GM18951 (cell line): ENCODE measurements at regions not wholly inside any gene's neighbourhood (a gene's known extent, or its start where the extent isn't known, plus 50 kb on each side); places are given as distances from the start of the nearest gene placed in this dataset.
"Not testable (repeated sequence)": the region's sequence is repeated elsewhere in the genome, so short reads cannot be mapped to it uniquely, and the experiment has no call there.

Experiments used
- POLR2A ChIP-seq: IDR thresholded peaks from 4 replicates; pipeline ENCODE4 v1.6.1; 2011; ENCODE audit warnings: mild to moderate bottlenecking; ENCODE audit not compliant: insufficient read length, insufficient read depth; ENCODE audit errors: extremely low read depth
- in situ Hi-C: fragments of 300-500 bp; cut with MboI; formaldehyde crosslinking; loops from one replicate; pipeline ENCODE4 v1.12.0; 2022; ENCODE audit warnings: low sequenced_read_pairs, mixed read lengths, inconsistent platforms; ENCODE audit not compliant: unreplicated experiment

GRCh38 chr2:84078471-84078870 lies 380.6 kb downstream of the SUCLG1 start:
- TF ChIP-seq POLR2A = no peak
- in situ Hi-C loops = no loop called here

GRCh38 chr2:84077496-84077895 lies 381.6 kb downstream of the SUCLG1 start:
- no peak for TF ChIP-seq POLR2A
- in situ Hi-C loops = no loop called here

- in situ Hi-C loops = no loop called here
- TF ChIP-seq POLR2A = no peak
These were observed 388.0 kb downstream of the SUCLG1 start for GRCh38 chr2:84071050-84071449.

GRCh38 chr2:84065857-84066256 lies 393.2 kb downstream of the SUCLG1 start:
- in situ Hi-C loops = no loop called here
- no peak for TF ChIP-seq POLR2A

- TF ChIP-seq POLR2A = no peak
- in situ Hi-C loops = no loop called here
These were observed 401.0 kb downstream of the SUCLG1 start for GRCh38 chr2:84057917-84058560.

- no peak for TF ChIP-seq POLR2A
- in situ Hi-C loops = no loop called here
These were observed 403.3 kb downstream of the SUCLG1 start for GRCh38 chr2:84055816-84056215.

DNA sequence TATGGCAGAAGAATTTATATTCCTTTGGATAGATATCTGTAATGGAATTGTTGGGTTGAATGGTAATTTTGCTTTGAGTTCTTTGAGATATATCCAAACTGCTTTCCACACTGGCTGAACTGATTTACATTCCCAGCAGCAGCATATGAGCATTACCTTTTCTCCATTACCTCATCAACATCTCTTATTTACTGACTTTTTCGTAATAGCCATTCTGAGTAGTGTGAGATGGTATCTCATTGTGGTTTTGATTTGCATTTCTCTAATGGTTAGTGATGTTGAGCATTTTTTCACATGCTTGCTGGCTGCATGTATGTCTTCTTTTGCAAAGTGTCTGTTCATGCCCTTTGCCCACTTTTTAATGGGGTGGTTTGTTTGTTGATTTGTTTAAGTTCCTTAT lies 404.5 kb downstream of the SUCLG1 start:
- in situ Hi-C loops = not testable (repeated sequence)

GRCh38 chr2:84052913-84053312 lies 406.2 kb downstream of the SUCLG1 start:
- TF ChIP-seq POLR2A = no peak
- in situ Hi-C loops = no loop called here

DNA sequence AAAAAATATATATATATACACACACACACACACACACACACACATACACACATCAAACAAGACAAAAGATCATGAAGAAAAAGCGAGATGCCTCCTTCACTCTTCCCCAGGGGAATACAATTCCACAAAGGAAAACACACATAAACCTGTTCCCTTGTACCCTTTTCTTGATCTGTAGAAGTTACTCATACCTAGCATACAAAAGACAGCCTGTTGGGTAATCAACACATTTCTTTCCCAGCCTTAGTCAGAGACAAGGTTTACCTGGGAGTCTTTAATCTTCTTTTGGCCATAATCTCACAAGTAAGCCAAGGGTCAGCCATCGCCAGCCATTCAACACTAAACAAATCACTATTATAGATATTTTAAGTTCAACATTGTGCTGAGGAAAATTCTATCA lies 407.0 kb downstream of the SUCLG1 start:
- no peak for TF ChIP-seq POLR2A
- in situ Hi-C loops = no loop called here

- in situ Hi-C loops = no loop called here
- TF ChIP-seq POLR2A = no peak
These were observed 410.1 kb downstream of the SUCLG1 start for GRCh38 chr2:84048964-84049363.

DNA sequence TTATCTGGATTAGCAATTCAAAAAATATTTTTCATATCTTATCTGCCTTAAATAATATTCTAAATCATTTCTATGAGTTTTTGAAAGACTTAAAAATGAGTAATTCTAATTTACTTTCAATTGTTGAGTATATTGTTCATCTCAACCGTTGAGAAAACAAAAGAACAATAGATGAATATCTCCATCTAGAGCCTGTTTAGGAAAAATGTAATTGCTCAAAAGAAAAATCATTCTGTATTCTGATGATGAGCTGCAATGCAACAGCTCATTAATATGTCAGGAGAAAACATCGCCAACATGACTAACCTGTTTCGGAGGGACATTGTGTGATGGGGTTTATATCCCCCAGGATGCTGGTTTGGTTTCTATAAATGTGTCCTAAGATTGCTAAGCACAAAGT lies 417.6 kb downstream of the SUCLG1 start:
- in situ Hi-C loops = no loop called here
- no peak for TF ChIP-seq POLR2A

DNA sequence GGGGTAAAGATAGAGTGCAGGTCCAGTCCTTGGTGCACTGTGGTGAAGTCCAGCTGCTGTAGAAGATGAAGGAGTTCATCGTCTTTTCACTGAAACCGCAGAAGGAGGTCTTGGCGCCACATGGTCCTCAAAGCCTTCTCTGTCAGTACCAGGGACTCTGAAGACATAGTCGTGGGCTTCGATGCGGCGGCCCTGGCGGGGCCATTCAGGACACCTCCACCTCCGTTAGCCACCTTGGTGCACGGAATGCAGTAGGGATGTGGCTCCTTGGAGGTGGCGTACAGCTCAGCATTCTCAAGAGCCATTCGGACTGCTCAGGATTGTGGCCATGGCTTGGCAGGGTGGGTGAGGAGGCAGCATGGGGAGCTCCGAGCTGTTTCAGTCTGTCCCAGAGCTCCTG lies 418.8 kb downstream of the SUCLG1 start:
- in situ Hi-C loops = no loop called here
- no peak for TF ChIP-seq POLR2A

DNA sequence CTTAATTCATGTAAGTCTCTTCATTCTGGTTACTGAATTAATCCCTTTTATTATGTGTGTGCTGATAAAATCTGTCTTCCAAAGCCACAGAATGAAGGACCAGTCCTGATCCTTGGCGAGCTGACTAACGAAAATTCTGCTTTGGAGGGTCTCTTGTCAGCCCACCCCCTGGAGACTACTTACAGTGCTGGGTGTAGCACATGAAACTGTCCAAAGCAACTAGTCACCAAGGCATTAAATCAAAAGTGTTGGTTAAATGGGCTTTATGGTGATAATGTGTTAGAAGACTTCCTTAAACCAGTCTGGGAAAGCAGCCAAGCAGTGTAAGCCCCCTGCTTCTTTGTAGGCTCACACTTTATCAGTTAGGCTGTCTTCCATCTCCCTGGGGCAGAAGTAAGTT lies 420.2 kb downstream of the SUCLG1 start:
- no peak for TF ChIP-seq POLR2A
- in situ Hi-C loops = no loop called here

DNA sequence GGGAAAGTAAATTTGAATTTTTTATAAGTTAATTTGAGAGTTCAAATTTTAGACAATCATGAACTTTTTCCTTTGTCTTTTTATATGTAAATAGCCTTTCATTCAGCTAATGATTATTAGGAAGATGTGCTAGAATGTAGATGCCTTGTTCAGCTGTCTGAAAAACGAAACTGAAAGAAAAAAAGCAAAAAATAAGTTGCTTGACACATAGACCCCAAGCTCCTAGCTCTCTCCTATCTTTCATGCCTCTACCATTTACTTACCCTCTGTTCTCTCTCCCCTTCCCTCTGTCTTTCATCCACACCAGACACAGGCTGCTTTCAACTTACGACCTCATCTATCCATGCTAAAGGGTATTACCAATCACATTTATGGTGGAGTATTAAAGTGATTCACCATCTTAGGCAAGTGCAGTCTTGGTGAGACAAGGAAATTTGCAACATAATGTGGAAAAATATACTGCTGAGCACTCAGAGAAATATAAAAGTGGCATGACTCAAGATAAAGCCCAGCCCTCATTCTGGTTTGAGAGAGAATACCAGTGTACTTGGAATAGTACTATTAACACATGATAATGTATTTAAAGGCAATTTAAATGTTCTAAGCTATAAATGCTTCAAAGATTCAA lies 425.6 kb downstream of the SUCLG1 start:
- no peak for TF ChIP-seq POLR2A
- in situ Hi-C loops = no loop called here
